H9 (cell line): ENCODE measurements at regions not wholly inside any gene's neighbourhood (a gene's known extent, or its start where the extent isn't known, plus 50 kb on each side); places are given as distances from the start of the nearest gene placed in this dataset.

Experiments used
- DNase-seq: peaks from one replicate; pipeline ENCODE4 v3.0.0-alpha.2; 2017
- H2AFZ ChIP-seq: one replicate; pipeline ENCODE4 v1.6.1; 2013; ENCODE audit warnings: mild to moderate bottlenecking, low read length, control low read depth, moderate library complexity
- H2AK5ac ChIP-seq: 2 replicates; pipeline ENCODE4 v1.6.1; 2013; ENCODE audit warnings: low read length, control low read depth, mixed read lengths; ENCODE audit not compliant: insufficient read length
- H2BK120ac ChIP-seq: one replicate; pipeline ENCODE4 v1.6.1; 2013; ENCODE audit warnings: low read depth, mild to moderate bottlenecking, low read length, control low read depth, inconsistent platforms; ENCODE audit not compliant: poor library complexity, severe bottlenecking
- H2BK12ac ChIP-seq: 2 replicates; pipeline ENCODE4 v1.6.1; 2013; ENCODE audit warnings: low read length, control low read depth, mixed read lengths, low read depth; ENCODE audit not compliant: insufficient read length
- H2BK15ac ChIP-seq: 2 replicates; pipeline ENCODE4 v1.6.1; 2013; ENCODE audit warnings: low read depth, low read length, control low read depth
- H2BK20ac ChIP-seq: one replicate; pipeline ENCODE4 v1.6.1; 2013; ENCODE audit warnings: low read depth, mild to moderate bottlenecking, low read length, control low read depth, inconsistent platforms; ENCODE audit not compliant: poor library complexity, severe bottlenecking
- H2BK5ac ChIP-seq: 2 replicates; pipeline ENCODE4 v1.6.1; 2013; ENCODE audit warnings: low read length, control low read depth, mixed read lengths; ENCODE audit not compliant: insufficient read length
- H3K14ac ChIP-seq: 2 replicates; pipeline ENCODE4 v1.6.1; 2013; ENCODE audit warnings: low read length, control low read depth; ENCODE audit not compliant: insufficient read depth
- H3K18ac ChIP-seq: 2 replicates; pipeline ENCODE4 v1.6.1; 2013; ENCODE audit warnings: low read depth, mild to moderate bottlenecking, mixed read lengths, low read length, control low read depth; ENCODE audit not compliant: insufficient read length
- H3K23ac ChIP-seq: 2 replicates; pipeline ENCODE4 v1.6.1; 2013; ENCODE audit warnings: low read length, control low read depth, mixed read lengths, low read depth; ENCODE audit not compliant: insufficient read length
- H3K23me2 ChIP-seq: 2 replicates; pipeline ENCODE4 v1.6.1; 2013; ENCODE audit warnings: low read depth, mild to moderate bottlenecking, mixed read lengths, low read length, control low read depth; ENCODE audit not compliant: insufficient read length, poor library complexity, severe bottlenecking
- H3K27ac ChIP-seq: 2 replicates; pipeline ENCODE4 v1.5.1; 2013; ENCODE audit warnings: low read length, control low read depth, mixed read lengths, low read depth; ENCODE audit not compliant: insufficient read length
- H3K27me3 ChIP-seq: 2 replicates; pipeline ENCODE4 v1.6.1; 2013; ENCODE audit warnings: low read length, control low read depth, inconsistent platforms; ENCODE audit not compliant: insufficient read depth
- H3K4ac ChIP-seq: 2 replicates; pipeline ENCODE4 v1.6.1; 2013; ENCODE audit warnings: low read depth, mild to moderate bottlenecking, control low read depth, inconsistent platforms, low read length, moderate library complexity
- H3K4me1 ChIP-seq: 2 replicates; pipeline ENCODE4 v1.6.1; 2013; ENCODE audit warnings: low read length, control low read depth, inconsistent platforms; ENCODE audit not compliant: insufficient read depth
- H3K4me2 ChIP-seq: 2 replicates; pipeline ENCODE4 v1.6.1; 2013; ENCODE audit warnings: low read length, control low read depth, mixed read lengths; ENCODE audit not compliant: insufficient read length, insufficient read depth
- H3K56ac ChIP-seq: 2 replicates; pipeline ENCODE4 v1.6.1; 2013; ENCODE audit warnings: low read depth, mild to moderate bottlenecking, mixed read lengths, low read length, control low read depth; ENCODE audit not compliant: insufficient read length
- H3K79me1 ChIP-seq: 2 replicates; pipeline ENCODE4 v1.6.1; 2013; ENCODE audit warnings: low read depth, mild to moderate bottlenecking, moderate library complexity, low read length, control low read depth, inconsistent platforms; ENCODE audit not compliant: insufficient read depth, poor library complexity, severe bottlenecking
- H3K79me2 ChIP-seq: 2 replicates; pipeline ENCODE4 v1.6.1; 2013; ENCODE audit warnings: low read length, control low read depth, inconsistent platforms; ENCODE audit not compliant: insufficient read depth
- H3K9ac ChIP-seq: 2 replicates; pipeline ENCODE4 v1.6.1; 2013; ENCODE audit warnings: low read length, control low read depth, mixed read lengths; ENCODE audit not compliant: insufficient read length; ENCODE audit errors: extremely low read depth
- H3K9me3 ChIP-seq: one replicate; pipeline ENCODE4 v1.6.1; 2013; ENCODE audit warnings: low read depth, low read length, inconsistent platforms; ENCODE audit not compliant: control insufficient read depth
- H3T11ph ChIP-seq: one replicate; pipeline ENCODE4 v1.6.1; 2013; ENCODE audit warnings: mild to moderate bottlenecking, low read length, control low read depth, inconsistent platforms
- H4K20me1 ChIP-seq: one replicate; pipeline ENCODE4 v1.6.1; 2013; ENCODE audit not compliant: control insufficient read depth, insufficient read length, insufficient read depth
- H4K5ac ChIP-seq: 2 replicates; pipeline ENCODE4 v1.6.1; 2013; ENCODE audit warnings: low read depth, mild to moderate bottlenecking, mixed read lengths, low read length, control low read depth; ENCODE audit not compliant: insufficient read length
- H4K8ac ChIP-seq: replicated peaks from 2 replicates; pipeline ENCODE4 v1.6.1; 2013; ENCODE audit warnings: low read length, control low read depth, mixed read lengths, low read depth; ENCODE audit not compliant: insufficient read length
- H4K91ac ChIP-seq: 2 replicates; pipeline ENCODE4 v1.6.1; 2013; ENCODE audit warnings: low read depth, mild to moderate bottlenecking, moderate library complexity, mixed read lengths, low read length, control low read depth; ENCODE audit not compliant: insufficient read length
- H3K27ac Mint-ChIP-seq, 3 experiments: 2 replicates in 2 of 3; 3 replicates in 1 of 3; pipeline ENCODE4 v1.8.0; 2020 to 2021; ENCODE audit warnings: mixed read lengths in 3 of 3, mild to moderate bottlenecking in 1 of 3, moderate library complexity in 1 of 3
- H3K27me3 Mint-ChIP-seq: 2 replicates; pipeline ENCODE4 v1.8.0; 2021; ENCODE audit warnings: low read depth, mild to moderate bottlenecking, moderate library complexity, mixed read lengths
- H3K36me3 Mint-ChIP-seq, 3 experiments: 2 replicates in 2 of 3; 3 replicates in 1 of 3; pipeline ENCODE4 v1.8.0; 2020 to 2021; ENCODE audit warnings: low read depth in 3 of 3, mixed read lengths in 3 of 3; ENCODE audit not compliant: insufficient read depth in 1 of 3
- H3K4me1 Mint-ChIP-seq, 2 experiments: 2 replicates each; pipeline ENCODE4 v1.8.0; 2020; ENCODE audit warnings: mixed read lengths in 2 of 2
- H3K4me3 Mint-ChIP-seq, 2 experiments: 2 replicates in 1 of 2; 3 replicates in 1 of 2; pipeline ENCODE4 v1.8.0; 2020 to 2021; ENCODE audit warnings: mild to moderate bottlenecking in 2 of 2, mixed read lengths in 2 of 2, moderate library complexity in 1 of 2
- H3K9me3 Mint-ChIP-seq, 2 experiments: 2 replicates in 1 of 2; 3 replicates in 1 of 2; pipeline ENCODE4 v1.8.0; 2020; ENCODE audit warnings: mild to moderate bottlenecking in 2 of 2, mixed read lengths in 2 of 2, moderate library complexity in 1 of 2
- WGBS: extraction: QIAGEN DNeasy Blood & Tissue Kit; methylation state at CpG from one replicate; pipeline ENCODE4 v1.1.7; 2013; ENCODE audit warnings: missing lambda C conversion rate, low lambda C conversion rate, mixed read lengths; ENCODE audit not compliant: insufficient read length; ENCODE audit errors: extremely low coverage; 5-methylcytosine and 5-hydroxymethylcytosine counted together
- TF ChIP-seq, protein P1 (sequence below): fragments of 200-600 bp; sonication (generic); conservative IDR thresholded peaks from 3 replicates; pipeline ENCODE4 v1.8.0; 2021; ENCODE audit warnings: antibody characterized with exemption, mild to moderate bottlenecking

DNA sequence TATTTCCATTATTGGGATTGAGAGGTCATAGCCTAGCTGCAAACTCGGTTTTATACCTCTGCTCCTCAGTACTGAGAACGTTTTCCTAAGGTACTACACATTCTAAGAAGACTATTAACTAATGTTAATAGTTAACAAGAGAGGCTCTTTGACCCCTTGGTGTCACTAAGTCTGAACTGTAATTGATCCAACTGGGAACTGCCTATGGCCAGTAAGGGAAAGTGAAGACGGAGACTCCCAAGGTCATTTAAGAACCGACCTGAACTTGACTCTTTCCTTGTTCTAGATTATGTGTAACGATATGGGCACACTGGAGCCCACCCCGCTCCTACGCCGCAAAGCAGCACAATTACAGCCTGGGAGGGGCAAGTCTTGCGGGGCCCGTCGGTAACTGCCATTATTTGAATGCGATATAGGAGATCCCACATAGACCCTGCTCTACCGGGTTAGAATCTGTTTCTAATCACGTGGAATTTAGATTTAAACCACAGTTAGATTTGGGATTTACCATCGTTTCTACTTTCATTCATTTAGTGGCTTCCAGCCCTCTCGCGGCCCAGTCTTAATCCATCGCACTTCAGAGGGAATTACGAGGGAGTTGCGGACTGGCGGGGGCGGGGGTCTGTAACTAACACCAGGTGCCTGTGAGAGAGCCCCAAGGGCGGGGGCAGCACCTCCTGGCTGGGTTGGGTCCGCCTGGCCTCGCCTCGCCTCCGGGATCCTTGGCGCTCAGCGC, 84.1 kb upstream of the EPB41L3 start:
- H2BK5ac ChIP-seq = no peak overlapping the region
- TF ChIP-seq, protein P1, sequence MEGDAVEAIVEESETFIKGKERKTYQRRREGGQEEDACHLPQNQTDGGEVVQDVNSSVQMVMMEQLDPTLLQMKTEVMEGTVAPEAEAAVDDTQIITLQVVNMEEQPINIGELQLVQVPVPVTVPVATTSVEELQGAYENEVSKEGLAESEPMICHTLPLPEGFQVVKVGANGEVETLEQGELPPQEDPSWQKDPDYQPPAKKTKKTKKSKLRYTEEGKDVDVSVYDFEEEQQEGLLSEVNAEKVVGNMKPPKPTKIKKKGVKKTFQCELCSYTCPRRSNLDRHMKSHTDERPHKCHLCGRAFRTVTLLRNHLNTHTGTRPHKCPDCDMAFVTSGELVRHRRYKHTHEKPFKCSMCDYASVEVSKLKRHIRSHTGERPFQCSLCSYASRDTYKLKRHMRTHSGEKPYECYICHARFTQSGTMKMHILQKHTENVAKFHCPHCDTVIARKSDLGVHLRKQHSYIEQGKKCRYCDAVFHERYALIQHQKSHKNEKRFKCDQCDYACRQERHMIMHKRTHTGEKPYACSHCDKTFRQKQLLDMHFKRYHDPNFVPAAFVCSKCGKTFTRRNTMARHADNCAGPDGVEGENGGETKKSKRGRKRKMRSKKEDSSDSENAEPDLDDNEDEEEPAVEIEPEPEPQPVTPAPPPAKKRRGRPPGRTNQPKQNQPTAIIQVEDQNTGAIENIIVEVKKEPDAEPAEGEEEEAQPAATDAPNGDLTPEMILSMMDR = no peak
- H3K23ac ChIP-seq = no peak overlapping the region
- H3K79me2 ChIP-seq = no peaks in the 10 kb centered on the region
- no peak overlapping the region for H4K5ac ChIP-seq
- Mint-ChIP-seq H3K27me3 (peaks cover 44% of the 10 kb centered on the region), H3K4me1 (peaks cover 12 to 14% of the 10 kb centered on the region in 2 experiments), H3K4me3 (peak overlapping the region; percentile 56 to 84), H3K36me3 (no peaks in the 10 kb centered on the region; a peak in 1 of 7 replicates), H3K9me3 (no peaks in the 10 kb centered on the region; a peak in 1 of 5 replicates), H3K27ac (no peak overlapping the region)
- no peak overlapping the region for H3K4ac ChIP-seq
- H3K4me1 ChIP-seq = peaks cover 7% of the 10 kb centered on the region; the same call in 1 of the 2 replicates
- H3K4me2 ChIP-seq = peak overlapping the region; percentile 57
- H4K91ac ChIP-seq = no peak overlapping the region
- H2BK20ac ChIP-seq = no peak overlapping the region
- peaks cover 24% of the 10 kb centered on the region for H3K23me2 ChIP-seq
- no peak overlapping the region for H3K14ac ChIP-seq
- no peak overlapping the region for H4K8ac ChIP-seq
- H3T11ph ChIP-seq = no peak overlapping the region
- no peak overlapping the region for H2BK15ac ChIP-seq
- no peak overlapping the region for H3K56ac ChIP-seq
- H2AK5ac ChIP-seq = no peak overlapping the region
- H2BK12ac ChIP-seq = no peak overlapping the region
- no peaks in the 10 kb centered on the region for H4K20me1 ChIP-seq
- no peak overlapping the region for H3K18ac ChIP-seq
- no peaks in the 10 kb centered on the region for H3K79me1 ChIP-seq
- H2AFZ ChIP-seq = no peak overlapping the region
- H2BK120ac ChIP-seq = no peak overlapping the region
- peaks cover 28% of the 10 kb centered on the region; the same call in 1 of the 2 replicates for H3K27me3 ChIP-seq
- DNase-seq = peak; percentile 46
- H3K27ac ChIP-seq = no peak overlapping the region
- no peak overlapping the region for H3K9ac ChIP-seq
- no CpG with 5 or more reads among the region's 29 CpGs for WGBS
- H3K9me3 ChIP-seq = no peaks in the 10 kb centered on the region
